ENCODE measurements at regions not wholly inside any gene's neighbourhood (a gene's known extent, or its start where the extent isn't known, plus 50 kb on each side); places are given as distances from the start of the nearest gene placed in this dataset.

GRCh38 chr11:15779518-15779917 lies 576.8 kb downstream of the SOX6 start:
- DNase-seq: no peak

- no peak for DNase-seq
These were observed 576.0 kb downstream of the SOX6 start for GRCh38 chr11:15780382-15780781.

- no peak for DNase-seq
These were observed 575.5 kb downstream of the SOX6 start for GRCh38 chr11:15780837-15781236.

- no peak for DNase-seq
These were observed 572.7 kb downstream of the SOX6 start for GRCh38 chr11:15783619-15784018.

- DNase-seq: no peak
These were observed 563.0 kb downstream of the SOX6 start for GRCh38 chr11:15793043-15793996.

- DNase-seq: no peak
These were observed 561.8 kb downstream of the SOX6 start for GRCh38 chr11:15794361-15795150.

GRCh38 chr11:15795378-15795777 lies 561.0 kb downstream of the SOX6 start:
- no peak for DNase-seq

GRCh38 chr11:15800111-15800800 lies 556.1 kb downstream of the SOX6 start:
- no peak for DNase-seq

- DNase-seq: no peak
These were observed 555.2 kb downstream of the SOX6 start for GRCh38 chr11:15801126-15801525.

GRCh38 chr11:15801616-15802015 lies 554.7 kb downstream of the SOX6 start:
- DNase-seq: no peak

GRCh38 chr11:15805726-15806125 lies 550.6 kb downstream of the SOX6 start:
- no peak for DNase-seq

GRCh38 chr11:15806217-15806616 lies 550.1 kb downstream of the SOX6 start:
- no peak for DNase-seq

- no peak for DNase-seq
These were observed 548.5 kb downstream of the SOX6 start for GRCh38 chr11:15807827-15808226.

GRCh38 chr11:15810082-15810481 lies 546.3 kb downstream of the SOX6 start:
- no peak for DNase-seq

- DNase-seq: no peak
These were observed 545.8 kb downstream of the SOX6 start for GRCh38 chr11:15810525-15810924.

- DNase-seq: no peak
These were observed 540.8 kb downstream of the SOX6 start for GRCh38 chr11:15815246-15816195.

- DNase-seq: no peak
These were observed 540.0 kb downstream of the SOX6 start for GRCh38 chr11:15816260-15816871.

GRCh38 chr11:15817001-15817400 lies 539.3 kb downstream of the SOX6 start:
- no peak for DNase-seq

- no peak for DNase-seq
These were observed 538.1 kb downstream of the SOX6 start for GRCh38 chr11:15818132-15818842.

- no peak for DNase-seq
These were observed 536.6 kb downstream of the SOX6 start for GRCh38 chr11:15819679-15820286.

GRCh38 chr11:15821451-15821850 lies 534.9 kb downstream of the SOX6 start:
- no peak for DNase-seq

Measured in stimulated activated naive CD4-positive, alpha-beta T cell (primary cell).